NCI-H526 treated with DMSO at 0.1 percent for 48 hours (cell line): ENCODE measurements at regions not wholly inside any gene's neighbourhood (a gene's known extent, or its start where the extent isn't known, plus 50 kb on each side); places are given as distances from the start of the nearest gene placed in this dataset.
"Not testable (repeated sequence)": the region's sequence is repeated elsewhere in the genome, so short reads cannot be mapped to it uniquely, and the experiment has no call there.

Experiments
- DNase-seq: peaks from one replicate; lab custom pipeline; 2025; lab: John Stamatoyannopoulos, UW

DNA sequence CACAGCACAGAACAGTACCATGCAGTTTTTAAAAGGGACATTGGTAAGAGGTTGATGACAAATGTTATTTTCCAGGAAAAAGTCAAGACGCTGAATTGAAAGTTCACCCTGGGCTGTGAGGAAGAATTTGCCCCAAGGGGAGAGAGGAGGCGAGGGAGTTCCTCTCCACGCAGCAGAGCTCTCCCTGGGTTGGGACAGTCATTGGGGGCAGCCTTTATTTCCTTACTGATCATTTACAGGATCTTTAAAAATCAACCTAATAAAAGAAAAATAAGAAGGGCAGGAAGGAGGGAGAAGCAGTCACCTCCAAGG lies 49.9 kb upstream of the WNT7B start:
- no peak for DNase-seq

DNA sequence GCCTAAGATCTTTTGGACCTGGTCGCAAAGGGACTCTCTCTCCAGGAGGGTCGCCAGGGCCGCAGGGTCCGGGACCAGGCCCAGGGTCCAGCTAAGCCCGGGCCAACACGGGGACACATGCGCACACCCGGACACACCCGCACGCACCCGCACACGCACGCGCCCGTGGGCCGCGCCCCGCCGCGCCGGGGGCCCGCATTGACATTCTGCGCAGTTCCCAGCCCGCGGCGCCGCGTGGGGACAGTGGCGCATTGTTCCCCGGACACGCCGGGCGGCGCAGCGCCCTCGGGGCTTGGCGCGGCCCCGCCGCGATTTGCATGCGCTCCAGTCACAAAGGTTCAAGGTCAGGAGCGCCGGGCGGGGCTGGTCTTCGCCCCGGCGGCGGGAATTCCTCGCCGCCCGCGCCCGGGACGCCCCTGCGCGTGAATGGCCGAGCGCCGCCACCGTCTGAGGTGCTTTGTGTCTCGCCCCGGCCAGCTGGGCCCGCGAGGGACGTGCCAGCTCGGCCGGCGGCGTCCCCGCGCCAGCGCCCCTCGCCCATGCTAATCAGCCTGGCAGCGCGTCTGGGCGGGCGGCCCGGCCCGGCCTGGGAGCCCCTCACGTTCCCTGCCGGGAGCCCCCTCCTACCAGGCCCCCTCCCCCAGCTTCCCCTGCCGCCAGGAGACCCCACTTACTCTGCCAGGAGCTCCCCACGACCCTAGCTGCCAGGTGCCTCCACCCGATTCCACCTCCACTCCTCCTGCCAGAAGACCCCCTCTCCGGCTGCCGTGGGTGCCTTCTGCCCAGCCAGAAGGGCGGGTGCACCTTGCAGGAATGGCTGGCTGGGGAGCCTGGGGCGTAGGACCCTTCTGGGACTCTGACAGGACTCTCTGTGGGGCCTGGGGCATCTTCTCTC lies 50.5 kb upstream of the WNT7B start:
- peak; percentile 55 for DNase-seq

DNA sequence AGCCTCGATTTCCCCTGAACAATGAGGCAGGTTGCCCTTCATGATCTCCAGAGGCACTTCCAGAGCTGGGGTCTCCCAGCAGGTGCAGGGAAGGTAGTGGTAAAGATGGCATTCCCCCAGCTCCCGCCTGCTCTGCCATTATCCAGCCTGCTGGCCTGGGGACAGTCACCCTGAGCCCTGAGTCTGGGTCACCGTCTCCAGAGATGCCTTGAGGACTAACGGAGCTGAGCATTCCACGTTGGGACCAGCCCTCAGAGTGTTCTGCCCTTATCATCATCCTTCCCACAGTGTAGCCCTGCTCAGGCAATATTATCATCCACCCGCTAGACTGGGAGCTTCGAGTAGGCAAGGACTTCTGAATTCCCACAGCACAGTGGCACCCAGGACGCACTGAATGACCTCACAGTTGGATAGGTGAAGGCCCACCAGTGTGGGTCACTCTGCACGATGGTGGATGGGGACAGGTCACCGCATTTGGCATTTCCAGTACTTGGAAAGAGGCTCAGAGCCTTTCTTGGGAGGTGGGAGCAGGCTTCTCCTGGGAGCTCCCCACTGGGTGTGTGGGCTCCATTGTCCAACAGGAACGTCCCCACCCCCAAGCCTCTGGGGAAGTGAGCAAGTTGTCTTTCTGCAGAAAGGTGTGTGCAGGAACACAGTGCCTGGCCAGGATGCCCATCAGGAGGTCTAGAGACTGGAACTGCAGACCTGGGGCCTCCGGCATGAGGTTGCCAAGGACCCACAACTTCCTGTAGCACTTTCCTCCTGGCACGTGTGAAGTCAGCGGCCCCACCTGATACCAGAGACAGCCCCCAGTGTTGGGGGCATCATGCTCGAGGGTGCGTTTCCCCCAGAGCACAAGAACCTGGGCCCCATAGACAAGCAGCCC lies 51.4 kb upstream of the WNT7B start:
- DNase-seq = no peak

DNA sequence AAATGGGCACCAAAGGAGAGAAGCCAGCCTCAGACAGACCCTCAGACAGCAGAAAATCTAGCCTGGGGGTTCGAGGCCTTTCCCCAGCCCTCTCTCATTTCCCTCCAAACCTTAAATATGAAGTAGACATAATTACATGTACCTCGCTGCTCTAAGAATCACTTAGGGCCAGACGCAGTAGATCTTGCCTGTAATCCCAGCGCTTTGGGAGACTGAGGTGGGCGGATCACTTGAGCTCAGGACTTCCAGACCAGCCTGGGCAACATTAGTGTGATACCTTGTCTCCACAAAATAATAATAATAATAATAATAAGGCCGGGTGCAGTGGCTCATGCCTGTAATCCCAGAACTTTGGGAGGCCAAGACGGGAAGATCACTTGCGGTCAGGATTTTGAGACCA lies 52.1 kb upstream of the WNT7B start:
- DNase-seq = no peak

DNA sequence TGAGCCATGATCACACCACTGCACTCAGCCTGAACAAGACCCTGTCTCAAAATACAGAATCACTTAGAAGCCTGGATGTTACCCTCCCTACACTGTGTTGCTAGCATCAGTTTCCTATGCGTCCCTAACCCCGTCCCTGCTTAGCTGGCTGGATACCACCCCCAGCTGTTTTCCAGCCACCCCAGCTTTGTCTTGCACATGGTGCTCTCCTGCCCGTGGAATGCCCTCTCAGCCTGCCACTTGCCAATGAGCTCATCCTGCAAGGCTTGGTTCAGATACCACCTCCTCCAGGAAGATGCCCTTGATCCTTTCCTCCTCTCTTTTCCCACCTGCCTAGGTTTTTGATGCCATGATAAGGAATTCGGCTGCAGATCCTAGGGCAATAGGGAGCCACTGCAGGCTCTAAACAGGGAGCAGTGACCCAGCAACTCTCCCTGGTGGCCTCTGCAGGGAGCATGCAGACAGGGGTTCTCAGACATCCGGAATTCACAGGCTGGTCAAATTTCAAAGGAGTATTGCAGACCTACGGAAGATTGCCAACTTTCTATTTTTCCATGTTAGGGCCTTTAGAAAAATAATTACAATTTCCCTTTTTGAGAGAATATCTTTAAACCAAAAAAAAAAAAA lies 52.7 kb upstream of the WNT7B start:
- no peak for DNase-seq

DNA sequence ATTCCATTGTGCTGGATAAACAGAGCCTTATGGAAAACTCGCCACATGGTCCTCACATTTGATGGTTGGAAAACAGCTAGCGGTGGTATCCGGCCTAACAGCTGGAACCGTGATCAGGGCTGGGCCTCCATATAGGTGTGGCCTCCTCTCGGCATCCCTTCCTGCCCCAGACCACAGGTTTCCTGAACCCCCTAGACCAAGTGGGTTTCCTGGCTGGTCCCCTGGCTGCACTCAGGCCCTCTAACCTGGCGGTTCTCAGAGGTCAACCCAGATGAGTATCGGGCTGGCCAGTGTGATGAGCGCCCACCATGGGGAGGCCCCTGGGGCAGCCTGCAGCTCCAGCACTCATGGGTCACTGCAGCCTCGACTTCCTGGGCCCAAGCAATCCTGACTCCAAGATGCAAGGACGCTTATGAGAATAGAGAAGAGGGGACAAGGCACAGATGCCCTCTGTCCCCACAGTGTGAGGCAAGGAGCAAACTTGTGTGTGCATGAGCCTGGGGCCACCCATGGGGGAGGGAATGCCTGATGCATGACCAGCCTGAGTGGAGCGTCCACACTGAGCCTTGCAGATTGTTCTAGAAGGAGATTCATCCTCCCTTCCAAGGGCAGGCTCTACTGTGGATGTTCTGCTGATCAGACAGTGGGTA lies 53.4 kb upstream of the WNT7B start:
- DNase-seq = no peak

DNA sequence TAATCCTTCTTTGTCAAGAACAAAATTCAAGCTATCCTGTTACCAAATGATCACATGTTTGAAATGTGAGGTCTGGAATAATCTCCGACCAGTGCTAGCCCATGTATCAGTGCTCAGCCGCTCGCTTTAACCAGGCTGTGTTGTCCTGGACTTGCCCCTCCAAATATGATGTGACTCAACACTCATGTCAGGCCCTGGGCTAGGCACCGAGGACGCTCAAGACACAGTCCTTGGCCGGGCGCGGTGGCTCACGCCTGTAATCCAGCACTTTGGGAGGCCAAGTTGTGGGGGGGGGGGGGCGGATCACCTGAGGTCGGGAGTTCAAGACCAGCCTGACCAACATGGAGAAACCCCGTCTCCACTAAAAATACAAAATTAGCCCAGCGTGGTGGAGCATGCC lies 54.1 kb upstream of the WNT7B start:
- DNase-seq = no peak

DNA sequence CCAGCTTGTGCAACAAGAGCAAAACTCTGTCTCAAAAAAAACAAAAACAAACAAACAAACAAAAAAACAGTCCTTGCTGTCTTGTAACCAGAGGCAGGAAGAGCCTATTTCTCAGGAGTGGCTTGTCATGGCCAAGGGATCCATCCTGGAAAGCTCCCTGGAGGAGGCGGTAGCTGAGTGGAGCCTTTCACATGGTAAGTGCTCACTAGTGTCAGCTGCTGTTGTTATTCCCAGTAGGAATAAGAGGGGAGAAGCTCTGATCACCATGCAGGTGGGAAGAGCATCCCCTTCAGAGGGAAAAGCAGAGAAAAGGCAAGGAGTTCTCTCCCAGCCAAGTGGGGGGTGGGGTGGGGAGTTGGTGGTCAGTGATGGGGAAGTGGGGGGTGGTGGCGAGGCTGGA lies 54.6 kb upstream of the WNT7B start:
- no peak for DNase-seq

DNA sequence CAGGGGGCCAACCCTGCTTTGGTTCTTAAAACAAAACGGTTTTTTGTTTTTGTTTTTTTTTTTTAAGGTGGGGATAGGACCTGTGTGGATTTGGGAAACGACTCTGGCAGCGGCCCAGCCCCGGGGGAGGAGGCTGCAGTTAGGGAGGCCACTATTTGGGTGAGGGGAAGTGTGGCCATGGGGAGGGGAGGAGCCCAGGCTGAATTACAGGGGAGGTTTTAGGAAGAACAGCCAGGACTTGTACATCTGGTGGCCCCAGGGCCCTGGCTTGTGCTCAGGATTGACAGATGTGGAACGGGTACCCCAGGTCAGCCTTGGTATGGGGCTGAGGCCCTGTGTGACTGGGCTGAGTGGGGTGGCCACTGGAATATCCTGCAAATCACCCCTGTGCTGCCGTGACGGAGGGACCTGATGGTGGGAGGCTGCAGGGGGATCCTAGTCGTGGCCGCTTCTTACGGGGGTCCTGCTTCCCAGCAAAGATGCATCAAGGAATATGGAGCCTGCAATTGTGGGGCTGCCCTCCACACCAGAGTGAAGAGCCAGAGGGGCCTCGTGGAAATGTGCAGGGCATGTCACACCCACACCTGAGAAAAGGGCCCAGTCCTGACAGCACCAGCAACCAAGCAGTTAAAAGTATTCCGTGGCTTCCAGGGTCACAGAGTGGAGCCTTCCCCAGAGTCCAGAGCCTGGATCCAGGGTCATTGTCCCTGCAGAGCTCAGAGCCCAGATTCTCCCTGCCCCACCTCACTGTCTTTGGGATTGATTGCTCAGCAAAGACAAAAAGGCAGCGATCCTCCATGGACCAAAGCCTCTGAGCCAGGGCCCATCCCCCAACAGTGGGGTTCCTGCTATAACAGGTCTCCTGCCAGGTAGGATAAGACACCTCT lies 55.2 kb upstream of the WNT7B start:
- no peak for DNase-seq

DNA sequence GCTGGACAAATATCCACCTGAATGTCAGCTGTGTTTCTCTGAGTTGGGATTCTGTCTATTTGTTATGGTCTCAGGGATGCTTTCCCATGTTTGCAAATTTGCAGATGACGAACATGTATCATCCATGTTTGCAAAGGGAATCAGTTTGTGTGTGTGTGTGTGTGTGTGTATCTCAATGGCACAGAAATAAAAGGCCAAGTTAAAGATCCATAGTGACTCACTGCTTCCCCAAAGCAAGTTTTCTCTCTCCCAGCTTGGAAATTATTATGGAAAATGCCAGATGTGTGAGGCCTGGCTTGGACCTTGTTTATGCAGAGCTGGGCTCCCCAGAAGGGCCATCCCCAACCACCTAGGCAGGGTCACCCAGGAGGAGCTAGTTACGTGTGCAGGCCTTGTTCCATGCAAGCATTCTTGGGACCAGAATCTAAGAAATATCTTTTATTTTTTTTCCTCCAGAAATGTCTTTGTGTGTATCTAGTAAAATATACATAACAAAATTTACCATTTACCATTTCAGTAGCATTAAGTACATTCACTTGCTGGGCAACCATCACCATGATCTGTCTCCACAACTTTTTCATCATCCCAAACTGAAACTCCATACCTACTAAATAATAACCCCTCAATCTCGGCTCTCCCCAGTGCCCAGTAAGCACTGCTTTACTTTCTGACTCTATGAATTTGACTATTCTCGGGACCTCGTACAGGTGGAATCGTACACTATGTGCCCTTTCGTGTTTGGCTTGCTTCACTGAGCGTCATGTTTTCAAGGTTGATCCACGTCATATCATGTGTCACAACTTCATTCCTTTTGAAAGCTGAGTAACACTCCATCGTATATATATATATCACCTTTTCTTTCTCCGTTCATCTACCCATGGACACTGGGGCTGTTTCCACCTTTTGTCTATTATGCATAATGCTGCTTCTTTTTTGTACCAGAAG lies 56.6 kb upstream of the WNT7B start:
- no peak for DNase-seq

DNA sequence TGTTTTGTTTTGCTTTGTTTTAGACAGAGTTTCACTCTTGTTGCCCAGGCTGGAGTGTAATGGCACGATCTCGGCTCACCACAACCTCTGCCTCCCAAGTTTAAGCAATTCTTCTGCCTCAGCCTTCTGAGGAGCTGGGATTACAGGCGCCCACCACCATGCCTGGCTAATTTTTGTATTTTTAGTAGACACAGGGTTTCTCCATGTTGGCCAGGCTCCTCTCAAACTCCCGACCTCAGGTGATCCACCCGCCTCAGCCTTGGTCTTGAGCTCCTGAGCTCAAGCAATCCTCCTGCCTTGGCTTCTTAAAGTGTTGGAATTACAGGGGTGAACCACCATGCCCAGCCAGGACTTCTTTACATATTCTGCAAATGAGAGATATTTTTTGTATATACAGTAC lies 57.5 kb upstream of the WNT7B start:
- DNase-seq = not testable (repeated sequence)

DNA sequence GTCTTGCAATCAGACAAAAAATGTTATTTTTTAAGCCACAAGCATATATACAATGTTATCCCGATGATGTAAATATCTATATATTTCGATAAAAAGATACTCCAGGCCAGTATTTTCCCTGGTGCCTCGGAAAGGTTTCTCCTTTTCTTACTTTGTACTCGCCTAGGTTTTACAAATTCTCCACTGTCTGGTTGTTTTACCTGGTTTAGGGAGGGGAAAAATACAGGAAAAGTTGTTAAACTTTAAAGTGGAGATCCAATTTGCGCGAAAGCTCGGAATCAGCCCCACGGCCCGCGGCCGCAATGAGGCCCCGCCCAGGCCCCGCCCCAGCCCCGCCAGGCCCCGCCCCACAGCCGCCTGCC lies 58.4 kb upstream of the WNT7B start:
- no peak for DNase-seq

DNA sequence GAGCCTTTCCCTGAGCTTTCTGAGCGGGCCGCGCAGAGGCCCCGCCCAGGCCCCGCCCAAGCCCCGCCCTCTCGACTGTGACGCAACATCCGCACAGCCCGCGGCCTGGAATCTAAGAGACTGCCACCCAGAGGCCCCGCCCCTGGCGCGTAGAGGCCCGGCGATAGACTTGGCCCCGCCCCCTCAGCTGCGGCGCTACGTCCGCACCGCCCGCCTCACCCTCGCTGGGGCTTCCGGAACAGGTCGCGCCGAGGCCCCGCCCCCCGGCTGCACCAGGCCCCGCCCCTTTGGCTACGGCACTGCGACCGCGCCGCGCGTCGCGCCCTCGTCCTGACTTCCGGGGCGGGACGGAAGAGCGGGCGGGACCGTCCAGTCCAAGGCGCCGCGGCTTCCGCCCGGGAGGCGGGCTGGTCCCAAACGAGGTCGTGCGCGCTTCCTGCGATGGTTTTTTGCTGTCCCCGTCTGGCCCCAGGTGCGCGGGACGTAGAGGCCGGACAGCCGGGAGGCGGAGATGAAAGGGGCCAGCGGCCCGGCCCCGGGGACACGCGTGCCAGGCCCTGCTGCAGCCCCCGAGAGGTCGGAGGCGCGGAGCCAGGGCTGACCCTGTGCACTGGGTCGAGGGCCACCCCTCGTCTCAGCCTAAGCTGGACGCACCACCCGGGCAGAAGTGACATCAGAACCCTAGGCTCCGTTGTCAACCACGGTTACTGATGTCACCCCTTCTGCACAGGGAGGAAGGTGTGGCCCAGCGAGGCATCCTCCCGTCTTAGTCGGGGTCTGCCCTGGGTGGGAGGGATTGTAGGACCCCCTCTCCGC lies 59.0 kb upstream of the WNT7B start:
- no peak for DNase-seq

DNA sequence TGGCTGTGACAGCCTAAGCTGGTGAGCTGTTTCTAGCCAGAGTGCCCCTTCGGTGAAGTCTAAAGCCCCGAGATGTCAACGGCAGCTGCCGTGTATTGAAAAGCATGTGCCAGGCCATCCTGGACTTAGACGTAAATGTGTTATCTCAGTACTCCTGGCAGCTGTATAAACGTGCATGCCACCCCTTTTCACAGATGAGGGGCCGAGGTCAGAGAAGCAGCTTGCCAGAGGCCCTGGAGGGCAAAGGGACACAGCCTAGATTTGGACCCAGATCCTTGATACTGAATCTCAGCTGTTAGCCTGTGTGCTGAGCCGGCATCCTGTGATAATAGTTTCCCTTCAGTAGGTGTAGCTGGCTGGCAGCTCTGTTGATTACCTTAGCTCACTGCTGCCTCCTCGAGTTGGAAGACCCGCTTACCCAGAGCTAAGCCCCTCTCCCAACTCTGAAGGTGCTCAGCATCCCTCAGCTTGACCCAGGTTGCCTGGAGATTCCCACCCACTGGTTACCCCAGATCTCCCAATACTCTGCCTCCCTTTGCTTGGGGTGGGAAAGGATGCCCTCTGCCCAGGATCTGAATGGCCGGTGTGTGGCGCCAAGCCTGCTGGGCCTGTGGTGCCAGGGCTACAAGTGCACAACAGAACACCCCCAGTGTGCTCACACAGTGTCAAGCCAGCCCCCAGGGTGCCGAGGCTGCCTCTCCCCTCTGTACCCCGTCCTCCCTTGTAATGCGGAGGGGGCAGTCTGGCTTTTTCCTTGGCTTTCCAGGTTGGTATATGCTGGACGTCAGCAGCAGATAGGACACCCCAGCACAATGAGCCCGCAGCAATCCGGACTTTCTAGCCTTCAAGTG lies 59.8 kb upstream of the WNT7B start:
- no peak for DNase-seq

DNA sequence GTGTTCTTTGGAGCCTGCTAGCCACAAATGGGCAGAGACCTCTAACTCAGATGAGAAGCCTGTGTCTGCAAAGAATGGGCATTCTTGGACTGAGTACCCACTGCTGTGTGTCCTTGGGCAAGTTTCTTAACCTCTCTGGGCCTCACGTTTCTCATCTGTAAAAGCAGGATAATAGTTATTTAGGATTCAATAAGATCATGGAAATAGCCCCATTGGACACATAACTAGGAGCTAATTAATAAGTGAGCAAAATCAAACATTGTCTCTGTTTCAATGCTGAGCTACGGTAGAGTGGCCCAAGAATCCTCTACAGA lies 61.2 kb upstream of the WNT7B start:
- no peak for DNase-seq

DNA sequence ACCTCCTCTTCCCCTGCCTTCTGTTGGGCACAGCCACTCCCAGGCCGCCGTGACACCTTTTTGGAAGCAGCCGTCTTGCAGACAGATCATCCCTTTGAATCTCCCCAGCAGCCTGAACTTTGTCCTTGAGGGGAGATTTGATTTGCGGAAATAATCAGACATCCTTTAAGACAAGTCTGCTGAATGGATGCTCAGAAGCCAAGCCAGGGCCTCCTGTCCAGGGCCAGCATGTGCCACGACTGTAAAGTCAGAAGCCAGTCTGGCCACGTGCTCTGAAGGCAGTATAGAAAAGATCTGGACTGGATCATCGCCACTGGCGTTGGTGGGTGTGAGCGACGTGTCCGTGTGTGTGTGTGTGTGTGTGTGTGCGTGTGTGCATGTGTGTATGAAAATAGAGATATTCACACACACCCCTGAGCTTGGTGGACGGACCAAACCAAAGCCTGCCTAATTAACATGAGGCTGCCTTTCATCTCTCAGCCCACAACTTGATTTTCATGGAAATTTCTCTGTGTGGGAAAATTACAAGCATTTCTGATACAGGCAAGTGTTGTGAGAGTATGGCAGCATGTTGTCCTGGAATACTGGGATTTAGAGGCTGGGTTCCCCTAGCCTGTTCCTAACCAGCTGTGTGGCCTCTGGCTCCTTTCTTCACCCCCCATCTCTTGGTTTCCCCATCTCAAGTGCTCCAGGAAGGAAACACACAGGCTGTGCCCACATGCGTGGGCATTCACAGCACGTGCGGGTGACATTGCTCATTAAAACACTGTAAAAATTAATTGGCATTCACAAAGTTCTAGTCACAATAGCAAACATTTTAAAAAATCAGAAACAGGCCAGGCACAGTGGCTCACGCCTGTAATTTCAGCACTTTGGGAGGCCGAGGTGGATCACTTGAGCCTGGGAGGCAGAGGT lies 61.8 kb upstream of the WNT7B start:
- no peak for DNase-seq

DNA sequence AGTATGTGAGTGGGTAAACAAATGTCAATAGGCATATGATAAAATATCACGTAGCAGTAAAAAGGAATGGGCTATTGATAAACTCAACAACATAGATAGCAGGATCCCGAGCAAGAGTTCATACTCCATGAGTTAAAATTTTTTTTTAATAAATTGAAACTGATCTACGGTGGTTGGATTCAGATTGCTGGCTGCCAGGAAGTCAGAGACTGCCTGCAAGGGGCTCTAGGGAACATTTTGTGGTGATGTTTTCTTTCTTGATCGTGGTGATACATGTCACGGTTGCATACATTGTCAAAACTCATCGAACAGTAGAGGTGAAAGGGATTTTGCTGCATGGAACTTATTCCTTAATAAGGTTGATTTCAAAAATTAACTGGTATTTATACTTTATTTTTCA lies 62.6 kb upstream of the WNT7B start:
- DNase-seq = no peak
